ENCODE measurements at regions not wholly inside any gene's neighbourhood (a gene's known extent, or its start where the extent isn't known, plus 50 kb on each side); places are given as distances from the start of the nearest gene placed in this dataset.

- no peaks in the 10 kb centered on the region for H3K9me3 Mint-ChIP-seq
- DNase-seq (ENCODE audit: low spot score in 2 of 2): no peak
- ATAC-seq: no peak
- no peaks in the 10 kb centered on the region for H3K36me3 Mint-ChIP-seq
- H3K27ac Mint-ChIP-seq: no peak overlapping the region
Observed at GRCh38 chr13:106391681-106392080, 143.8 kb downstream of the EFNB2 start.

GRCh38 chr13:106391271-106391670, 144.2 kb downstream of the EFNB2 start:
- no peak for DNase-seq (ENCODE audit: low spot score in 2 of 2)
- H3K9me3 Mint-ChIP-seq: no peaks in the 10 kb centered on the region
- H3K36me3 Mint-ChIP-seq: no peaks in the 10 kb centered on the region
- H3K27ac Mint-ChIP-seq: no peak overlapping the region
- ATAC-seq: no peak

- Mint-ChIP-seq H3K9me3 (no peaks in the 10 kb centered on the region), H3K27ac (no peak overlapping the region), H3K36me3 (no peaks in the 10 kb centered on the region)
- DNase-seq (ENCODE audit: low spot score in 2 of 2) (no peak), ATAC-seq (no peak)
Observed at GRCh38 chr13:106390367-106390766, 145.1 kb downstream of the EFNB2 start.

- Mint-ChIP-seq H3K9me3 (no peaks in the 10 kb centered on the region), H3K36me3 (no peaks in the 10 kb centered on the region), H3K27ac (no peak overlapping the region)
- no peak for DNase-seq (ENCODE audit: low spot score in 2 of 2)
- no peak for ATAC-seq
Observed at GRCh38 chr13:106385654-106386053, 149.8 kb downstream of the EFNB2 start.

GRCh38 chr13:106384516-106384915, 150.9 kb downstream of the EFNB2 start:
- no peak overlapping the region for H3K27ac Mint-ChIP-seq
- ATAC-seq (no peak), DNase-seq (ENCODE audit: low spot score in 2 of 2) (no peak)
- H3K36me3 Mint-ChIP-seq: no peaks in the 10 kb centered on the region
- H3K9me3 Mint-ChIP-seq: no peaks in the 10 kb centered on the region

GRCh38 chr13:106383791-106384190, 151.7 kb downstream of the EFNB2 start:
- H3K9me3 Mint-ChIP-seq: no peaks in the 10 kb centered on the region
- DNase-seq (ENCODE audit: low spot score in 2 of 2) (no peak), ATAC-seq (no peak)
- H3K27ac Mint-ChIP-seq: no peak overlapping the region
- H3K36me3 Mint-ChIP-seq: peaks cover 0 to 3% of the 10 kb centered on the region in 2 donors

- no peak for DNase-seq (ENCODE audit: low spot score in 2 of 2)
- Mint-ChIP-seq H3K27ac (no peak overlapping the region), H3K9me3 (no peaks in the 10 kb centered on the region), H3K36me3 (peaks cover 0 to 4% of the 10 kb centered on the region in 2 donors)
- ATAC-seq: no peak
Observed at GRCh38 chr13:106382534-106382933, 152.9 kb downstream of the EFNB2 start.

- ATAC-seq (no peak), DNase-seq (ENCODE audit: low spot score in 2 of 2) (no peak)
- no peaks in the 10 kb centered on the region for H3K9me3 Mint-ChIP-seq
- no peak overlapping the region for H3K27ac Mint-ChIP-seq
- peaks cover 0 to 4% of the 10 kb centered on the region in 2 donors for H3K36me3 Mint-ChIP-seq
Observed at GRCh38 chr13:106381091-106381490, 154.4 kb downstream of the EFNB2 start.

- H3K36me3 Mint-ChIP-seq: peaks cover 0 to 4% of the 10 kb centered on the region in 2 donors
- DNase-seq (ENCODE audit: low spot score in 2 of 2) (no peak), ATAC-seq (no peak)
- no peak overlapping the region for H3K27ac Mint-ChIP-seq
- no peaks in the 10 kb centered on the region for H3K9me3 Mint-ChIP-seq
Observed at GRCh38 chr13:106377931-106378662, 157.4 kb downstream of the EFNB2 start.

GRCh38 chr13:106377341-106377740, 158.1 kb downstream of the EFNB2 start:
- Mint-ChIP-seq H3K36me3 (peaks cover 0 to 4% of the 10 kb centered on the region in 2 donors), H3K9me3 (no peaks in the 10 kb centered on the region), H3K27ac (no peak overlapping the region)
- ATAC-seq (no peak), DNase-seq (ENCODE audit: low spot score in 2 of 2) (no peak)

- H3K9me3 Mint-ChIP-seq: no peaks in the 10 kb centered on the region
- DNase-seq (ENCODE audit: low spot score in 2 of 2): no peak
- H3K27ac Mint-ChIP-seq: no peak overlapping the region
- H3K36me3 Mint-ChIP-seq: peaks cover 0 to 4% of the 10 kb centered on the region in 2 donors
- peak; percentile 66 to 70 for ATAC-seq
Observed at GRCh38 chr13:106376401-106377112, 158.9 kb downstream of the EFNB2 start.

GRCh38 chr13:106375085-106375484, 160.4 kb downstream of the EFNB2 start:
- no peak for ATAC-seq
- peaks cover 0 to 4% of the 10 kb centered on the region in 2 donors for H3K36me3 Mint-ChIP-seq
- H3K27ac Mint-ChIP-seq: no peak overlapping the region
- no peak for DNase-seq (ENCODE audit: low spot score in 2 of 2)
- no peaks in the 10 kb centered on the region for H3K9me3 Mint-ChIP-seq

- no peak overlapping the region for H3K27ac Mint-ChIP-seq
- no peak for ATAC-seq
- peaks cover 0 to 4% of the 10 kb centered on the region in 2 donors for H3K36me3 Mint-ChIP-seq
- H3K9me3 Mint-ChIP-seq: no peaks in the 10 kb centered on the region
- DNase-seq (ENCODE audit: low spot score in 2 of 2): no peak
Observed at GRCh38 chr13:106374631-106375030, 160.8 kb downstream of the EFNB2 start.

GRCh38 chr13:106373989-106374572, 161.4 kb downstream of the EFNB2 start:
- DNase-seq (ENCODE audit: low spot score in 2 of 2): peak in 1 of 2 donors; percentile 61
- Mint-ChIP-seq H3K36me3 (peaks cover 0 to 3% of the 10 kb centered on the region in 2 donors), H3K9me3 (no peaks in the 10 kb centered on the region), H3K27ac (peak overlapping the region in 1 of 2 donors; percentile 8)
- ATAC-seq: peak; percentile 71 to 88

GRCh38 chr13:106373304-106373988, 162.0 kb downstream of the EFNB2 start:
- DNase-seq (ENCODE audit: low spot score in 2 of 2) (no peak), ATAC-seq (no peak)
- no peaks in the 10 kb centered on the region for H3K36me3 Mint-ChIP-seq
- no peak overlapping the region for H3K27ac Mint-ChIP-seq
- H3K9me3 Mint-ChIP-seq: no peaks in the 10 kb centered on the region

- Mint-ChIP-seq H3K27ac (no peak overlapping the region), H3K9me3 (no peaks in the 10 kb centered on the region), H3K36me3 (no peaks in the 10 kb centered on the region)
- ATAC-seq: no peak
- DNase-seq (ENCODE audit: low spot score in 2 of 2): no peak
Observed at GRCh38 chr13:106372199-106373155, 163.0 kb downstream of the EFNB2 start.

Data from activated naive CD4-positive, alpha-beta T cell treated with anti-CD3 and anti-CD28 coated beads, Interleukin-2, amount 50 U/mL, for 72 hours (primary cell).